Jurkat, Clone E6-1 (cell line): ENCODE measurements at regions not wholly inside any gene's neighbourhood (a gene's known extent, or its start where the extent isn't known, plus 50 kb on each side); places are given as distances from the start of the nearest gene placed in this dataset.
A peak's percentile ranks its signal among the peaks of the same experiment; 100 is the strongest.
"Not testable (repeated sequence)": the region's sequence is repeated elsewhere in the genome, so short reads cannot be mapped to it uniquely, and the experiment has no call there.

Experiments
- DNase-seq: peaks from one replicate; pipeline ENCODE4 v3.0.0-alpha.2; 2011; ENCODE audit warnings: low read depth, low spot score
- H3K4me3 ChIP-seq: 2 replicates; pipeline ENCODE4 v1.5.1; 2011; ENCODE audit warnings: mild to moderate bottlenecking, low read length, control low read depth, moderate library complexity

DNA sequence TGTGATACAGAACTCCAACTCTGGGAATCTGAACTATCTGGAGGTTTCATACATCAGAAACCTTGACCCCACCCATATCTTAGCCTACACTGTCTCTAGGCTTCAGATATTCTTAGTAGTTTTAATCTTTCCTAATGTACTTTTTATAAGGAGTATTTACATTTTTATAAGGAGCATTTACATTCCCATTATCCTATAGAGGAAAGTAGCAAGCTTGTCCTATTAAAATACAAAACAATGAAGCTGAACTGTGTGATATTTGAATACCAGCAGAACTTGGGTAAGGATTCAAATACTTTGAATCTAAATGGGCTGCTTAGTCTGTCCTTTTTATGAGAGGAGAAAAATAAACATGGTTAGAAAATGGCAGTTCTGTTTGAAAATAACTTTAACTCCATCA, 247.4 kb downstream of the FMR1NB start:
- no peak for DNase-seq
- H3K4me3 ChIP-seq, result no peak overlapping the region

DNA sequence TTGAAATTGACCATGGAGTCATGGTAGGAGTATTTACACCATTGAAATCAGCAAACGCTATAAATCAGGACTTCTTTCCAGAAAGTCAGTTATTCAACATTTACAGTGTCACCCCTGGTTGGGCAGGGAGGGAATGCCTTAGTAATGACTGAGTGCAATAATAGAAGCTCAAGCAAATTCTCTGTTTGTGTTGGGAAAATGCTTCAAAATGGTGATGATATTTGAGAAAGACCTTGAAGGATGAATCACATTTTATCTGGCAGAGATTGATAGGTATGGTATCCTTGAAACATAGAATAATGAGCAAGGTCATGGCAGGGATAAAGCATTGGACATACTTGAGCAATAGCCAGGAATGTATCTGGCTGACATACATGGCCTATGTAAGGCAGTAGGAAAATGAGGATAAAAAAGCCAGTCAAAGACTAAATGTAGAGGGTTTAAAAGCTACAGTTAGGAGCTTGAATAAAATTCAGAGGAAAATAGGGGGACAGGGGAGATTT, 248.7 kb downstream of the FMR1NB start:
- H3K4me3 ChIP-seq, result no peak overlapping the region
- no peak for DNase-seq

DNA sequence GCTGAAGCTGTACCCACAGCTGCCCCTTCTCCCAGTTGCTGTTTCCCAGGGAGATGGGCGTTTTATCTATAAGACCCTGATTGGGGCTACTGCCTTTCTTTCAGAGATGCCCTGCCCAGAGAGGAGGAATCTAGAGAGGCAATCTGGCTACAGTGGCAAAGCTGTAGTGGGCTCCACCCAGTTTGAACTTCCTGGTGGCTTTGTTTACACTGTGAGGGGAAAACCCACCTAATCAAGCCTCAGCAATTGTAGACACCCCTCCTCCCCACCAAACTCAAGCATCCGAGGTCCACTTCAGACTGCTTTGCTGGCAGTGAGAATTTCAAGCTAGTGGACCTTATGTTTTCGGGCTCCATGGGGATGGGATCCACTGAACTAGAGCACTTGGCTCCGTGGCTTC, 240.4 kb upstream of the AFF2 start:
- no peak for DNase-seq
- no peak overlapping the region for H3K4me3 ChIP-seq

DNA sequence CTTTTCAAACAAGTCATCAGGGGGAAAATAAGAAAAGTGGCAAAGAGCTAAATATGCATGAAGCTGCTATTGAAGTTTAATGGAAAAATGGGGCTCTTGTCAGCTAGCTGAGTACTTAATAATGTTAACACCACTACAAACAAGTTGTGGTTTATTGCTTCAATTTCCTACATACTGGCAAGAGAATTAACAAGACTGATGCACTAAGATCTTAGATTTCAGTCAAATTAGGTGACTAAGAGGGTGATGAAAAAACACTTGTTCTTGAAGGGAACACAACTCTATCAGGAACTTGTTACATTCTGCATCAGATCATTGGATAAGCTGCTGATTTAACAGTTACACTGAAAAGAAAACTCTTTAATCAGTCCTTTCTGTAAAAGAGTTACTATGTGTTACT, 234.6 kb upstream of the AFF2 start:
- H3K4me3 ChIP-seq, result no peak overlapping the region
- peak; percentile 31 for DNase-seq

DNA sequence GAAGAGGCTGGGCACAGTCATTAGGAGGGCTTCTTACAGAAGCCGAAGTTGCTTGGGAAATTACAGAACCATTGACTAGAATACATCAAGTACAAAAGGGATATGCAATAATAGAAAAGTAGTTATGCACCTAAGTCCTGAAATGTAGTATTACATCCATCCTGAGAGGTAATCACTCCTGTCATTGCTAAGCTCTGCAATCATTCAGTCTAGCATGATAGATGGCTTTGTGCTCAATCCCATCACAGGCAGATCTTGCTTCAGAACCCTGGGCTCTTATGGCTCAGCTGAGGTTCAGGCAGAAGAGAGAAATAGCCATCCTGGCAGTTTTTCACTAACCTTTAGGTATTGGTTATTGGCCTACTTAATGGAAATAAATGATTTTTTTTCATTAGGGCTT, 231.7 kb upstream of the AFF2 start:
- H3K4me3 ChIP-seq, result no peak overlapping the region
- no peak for DNase-seq

DNA sequence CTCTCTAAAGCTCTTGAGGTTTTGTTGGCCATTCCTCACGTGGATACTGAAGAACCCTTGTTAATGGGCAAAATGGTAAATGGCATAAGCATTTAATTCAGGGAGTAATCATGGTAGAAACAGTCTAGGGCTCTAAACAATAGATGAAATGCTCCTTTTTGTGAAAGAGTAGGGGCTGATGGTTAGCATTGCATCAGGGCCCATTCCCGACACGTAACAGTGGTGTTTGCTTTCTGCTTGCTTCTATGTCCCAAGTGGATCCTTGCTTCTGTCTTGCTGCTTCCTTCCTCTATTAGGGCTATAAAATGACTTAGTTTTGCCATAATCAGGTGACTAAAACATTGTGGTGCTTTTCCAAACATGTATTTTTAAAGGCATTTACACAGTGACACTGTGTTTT, 230.9 kb upstream of the AFF2 start:
- H3K4me3 ChIP-seq, result no peak overlapping the region
- DNase-seq, result no peak

DNA sequence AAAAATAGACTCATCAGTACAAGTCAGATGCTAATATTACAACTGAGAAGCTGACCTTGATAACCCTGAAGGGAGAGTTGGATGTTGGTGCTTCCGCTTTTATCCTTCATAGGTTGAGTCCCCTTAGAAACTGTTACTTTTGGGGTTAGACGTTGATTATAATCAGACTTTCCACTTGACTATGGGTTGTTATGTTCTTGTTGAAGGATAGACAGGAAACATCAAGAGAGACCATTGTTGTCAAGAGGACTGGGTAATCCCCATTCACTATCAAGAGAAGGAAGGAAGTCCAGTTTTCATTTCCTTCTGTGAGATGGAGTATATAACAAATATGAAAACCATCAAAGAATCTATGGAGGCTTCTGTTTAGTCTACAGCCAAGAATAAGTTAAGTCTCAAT, 229.9 kb upstream of the AFF2 start:
- no peak overlapping the region for H3K4me3 ChIP-seq
- DNase-seq, result no peak

DNA sequence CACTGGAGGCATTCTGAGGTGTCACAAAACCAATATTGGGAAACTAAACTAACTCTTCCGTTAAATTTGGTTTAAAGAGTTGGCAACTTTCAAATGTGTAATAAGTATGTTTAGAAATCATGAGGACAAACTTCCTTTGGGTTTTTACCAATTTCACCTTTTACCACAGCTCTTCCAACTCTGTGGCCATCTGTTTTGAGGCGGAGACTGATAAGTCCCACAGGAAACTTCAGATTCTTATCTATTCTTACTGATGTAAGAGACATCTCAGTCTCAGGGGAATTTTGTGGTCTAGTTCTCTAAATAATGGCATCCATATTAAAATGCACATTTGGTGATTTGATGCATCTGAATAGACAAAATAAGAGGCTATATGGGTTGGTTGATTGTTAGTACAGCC, 229.2 kb upstream of the AFF2 start:
- H3K4me3 ChIP-seq, result no peak overlapping the region
- DNase-seq, result peak; percentile 73

DNA sequence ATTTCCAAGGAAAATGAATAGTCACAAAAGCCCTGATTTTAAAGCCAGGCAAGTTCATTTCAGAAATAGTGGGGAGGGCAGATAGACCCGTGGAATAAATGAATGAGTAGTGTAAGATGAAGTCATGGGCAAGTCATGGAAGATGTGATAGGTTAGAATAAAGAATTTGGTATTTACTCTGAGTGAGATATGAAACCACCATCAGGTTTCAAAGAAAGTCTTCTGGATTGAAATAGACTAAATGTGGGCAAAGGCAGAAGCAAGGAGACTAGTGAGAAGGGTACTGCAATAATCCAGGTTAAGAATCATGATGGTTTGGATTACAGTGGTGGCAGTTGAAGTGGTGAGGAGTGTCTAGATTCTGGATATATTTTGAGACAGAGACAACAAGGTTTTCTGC, 218.5 kb upstream of the AFF2 start:
- no peak for DNase-seq
- no peak overlapping the region for H3K4me3 ChIP-seq

DNA sequence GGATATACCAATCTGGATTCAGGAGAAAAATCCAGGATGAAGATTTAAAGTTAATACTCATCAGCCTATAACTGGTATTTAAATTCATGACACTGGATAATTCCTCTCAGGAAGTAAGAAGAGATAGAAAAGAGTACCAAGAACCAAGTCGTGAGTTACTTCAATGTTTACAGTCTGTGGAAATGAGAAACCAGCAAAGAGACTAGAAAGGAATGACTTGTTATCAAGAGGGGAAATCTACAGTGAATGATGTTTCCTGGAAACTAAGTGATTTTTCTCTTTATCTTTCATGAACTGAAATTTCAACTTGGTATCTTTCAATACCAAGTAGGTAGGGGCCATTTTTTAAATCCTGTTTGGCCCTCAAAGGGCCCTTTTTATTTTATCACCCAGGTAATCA, 217.9 kb upstream of the AFF2 start:
- no peak overlapping the region for H3K4me3 ChIP-seq
- peak; percentile 26 for DNase-seq

DNA sequence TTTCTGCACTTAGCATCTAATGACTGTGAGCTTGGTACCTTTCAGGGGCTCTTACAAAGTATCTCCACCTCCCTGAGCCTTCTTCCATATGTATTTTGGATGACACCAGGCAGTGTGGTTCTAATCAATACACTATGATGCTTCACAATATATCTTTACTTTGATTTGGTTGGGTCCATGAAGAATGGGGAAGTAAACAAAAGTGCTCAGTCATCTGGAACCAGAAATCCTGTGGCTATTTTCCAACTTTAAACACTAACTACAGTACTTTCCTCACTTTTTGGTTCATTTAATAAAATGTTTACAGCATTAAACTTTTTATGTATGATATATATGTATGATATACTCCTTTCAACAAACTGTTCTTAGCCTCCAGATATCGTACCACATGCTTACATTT, 216.4 kb upstream of the AFF2 start:
- no peak overlapping the region for H3K4me3 ChIP-seq
- no peak for DNase-seq

DNA sequence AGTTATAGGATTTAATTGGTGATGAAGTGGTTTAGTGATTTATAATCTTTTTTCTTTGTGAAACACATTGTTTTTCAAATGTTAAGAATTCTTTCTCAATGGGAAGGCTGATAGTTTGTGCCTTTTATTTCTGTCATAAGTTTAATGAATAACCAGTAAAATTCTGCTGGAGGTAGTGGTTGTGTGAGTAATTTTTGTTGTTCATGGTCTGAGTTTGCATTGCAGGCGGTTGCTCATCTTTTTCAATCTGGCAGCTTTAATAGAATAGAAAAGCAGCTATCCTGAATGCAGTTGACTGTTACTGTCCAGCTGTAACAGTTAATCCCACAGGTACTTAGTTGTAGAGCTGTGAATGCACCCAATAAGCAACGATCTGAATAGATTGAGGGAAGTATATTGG, 215.6 kb upstream of the AFF2 start:
- no peak overlapping the region for H3K4me3 ChIP-seq
- DNase-seq, result no peak

DNA sequence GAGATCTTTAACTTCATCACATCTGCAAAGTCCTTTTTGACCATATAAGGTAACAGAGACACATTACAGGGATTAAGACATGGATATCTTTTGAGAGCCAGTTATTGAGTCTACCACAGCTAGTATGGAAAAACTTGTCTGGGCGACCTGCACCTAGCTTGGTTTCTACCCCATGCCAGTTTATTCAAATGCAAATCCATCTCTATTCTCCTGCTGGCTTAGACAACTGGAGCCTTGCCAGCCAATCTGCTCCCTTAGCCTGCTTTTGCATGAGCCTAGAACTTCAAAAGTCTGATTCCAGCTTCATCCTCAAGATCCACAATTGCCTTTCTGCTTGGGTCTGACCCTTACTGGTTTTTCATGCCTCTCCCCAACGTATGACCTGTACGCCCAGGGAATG, 212.0 kb upstream of the AFF2 start:
- no peak for DNase-seq
- H3K4me3 ChIP-seq, result no peak overlapping the region

DNA sequence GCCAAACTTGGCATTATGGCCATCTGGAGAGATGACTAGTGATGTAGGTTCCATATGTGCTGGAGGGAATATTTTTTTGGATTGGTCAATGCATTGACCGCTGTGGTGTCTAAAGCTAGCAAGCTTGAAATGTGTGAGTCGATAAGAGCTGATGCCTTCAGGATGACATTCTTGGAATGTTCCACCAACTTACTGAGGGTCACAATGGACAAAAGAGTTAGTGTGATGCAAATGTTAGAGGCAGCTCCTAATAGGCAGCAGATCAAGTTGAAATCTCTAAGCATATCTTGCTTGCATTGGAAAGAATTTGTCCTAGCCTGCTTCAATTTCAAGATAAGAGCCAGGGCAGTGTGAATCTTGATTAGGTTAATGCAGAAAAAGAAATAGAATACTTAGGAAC, 210.4 kb upstream of the AFF2 start:
- DNase-seq, result no peak
- H3K4me3 ChIP-seq, result no peak overlapping the region

DNA sequence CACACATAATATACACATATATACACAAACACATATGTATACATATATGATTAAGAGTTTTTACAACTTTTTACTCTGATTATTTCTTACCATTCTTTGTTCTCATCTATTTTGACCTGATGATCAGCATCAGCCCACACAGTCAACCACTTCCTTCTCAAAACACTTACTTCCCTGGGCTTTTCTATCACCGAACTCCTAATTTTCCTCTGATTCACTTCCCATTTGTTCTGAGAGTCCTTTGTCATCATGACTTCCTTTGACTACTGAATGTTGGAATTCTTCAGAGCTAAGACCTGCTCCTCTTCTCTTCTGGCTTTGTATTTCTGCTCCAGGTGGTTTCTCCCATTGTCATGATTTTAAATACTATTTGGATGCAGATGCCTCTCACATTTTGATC, 209.5 kb upstream of the AFF2 start:
- H3K4me3 ChIP-seq, result no peak overlapping the region
- DNase-seq, result no peak

DNA sequence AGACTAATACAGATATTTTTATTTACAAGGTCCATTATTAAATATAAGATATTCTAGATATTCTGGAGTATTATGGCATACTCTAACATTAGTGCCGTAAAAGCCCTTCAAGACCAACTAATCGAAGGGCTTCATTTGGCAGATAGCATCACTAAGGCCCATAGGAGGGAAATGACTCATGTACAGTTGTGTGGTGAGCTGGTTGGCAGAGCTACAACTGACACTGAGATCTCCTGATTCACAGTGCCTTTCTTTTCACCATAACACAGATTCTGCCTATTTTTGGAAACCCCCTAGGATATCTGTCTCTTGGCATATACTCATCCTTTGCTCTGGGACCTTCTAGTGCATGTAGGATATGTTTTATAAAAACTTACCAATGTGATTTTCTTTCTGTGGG, 201.7 kb upstream of the AFF2 start:
- no peak for DNase-seq

DNA sequence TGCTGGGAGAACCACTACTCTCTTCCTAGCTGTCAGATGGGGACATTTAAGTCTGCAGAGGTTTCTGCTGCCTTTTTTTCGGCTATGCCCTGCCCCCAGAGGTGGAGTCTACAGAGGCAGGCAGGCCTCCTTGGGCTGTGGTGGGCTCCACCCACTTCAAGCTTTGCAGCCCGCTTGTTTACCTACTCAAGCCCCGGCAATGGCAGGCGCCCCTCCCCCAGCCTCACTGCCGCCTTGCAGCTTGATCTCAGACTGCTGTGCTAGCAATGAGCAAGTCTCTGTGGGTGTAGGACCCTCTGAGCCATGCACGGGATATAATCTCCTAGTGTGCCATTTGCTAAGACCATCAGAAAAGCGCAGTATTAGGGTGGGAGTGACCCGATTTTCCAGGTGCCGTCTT, 195.2 kb upstream of the AFF2 start:
- DNase-seq, result not testable (repeated sequence)

More for the DNA sequence above, 201.7 kb upstream of the AFF2 start:
- no peak overlapping the region for H3K4me3 ChIP-seq

DNA sequence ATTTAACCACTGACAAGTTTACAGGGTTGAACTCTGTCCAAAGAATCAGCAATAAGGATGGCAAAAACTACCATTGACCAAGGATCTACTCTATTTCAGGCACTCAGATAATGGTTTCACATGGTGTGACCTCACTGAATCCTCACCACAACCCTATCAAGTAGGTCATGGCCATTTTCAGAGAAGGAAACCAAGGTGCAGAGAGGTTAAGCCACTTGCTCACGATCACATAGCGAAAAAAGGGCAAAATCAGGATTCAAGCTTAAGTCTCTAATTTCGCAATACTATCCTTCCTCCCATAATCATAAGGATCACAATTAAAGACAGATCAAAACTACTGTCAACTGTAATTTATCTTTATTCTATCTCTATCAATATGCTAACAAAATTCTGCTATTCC, 191.0 kb upstream of the AFF2 start:
- DNase-seq, result no peak

More for the DNA sequence above, 195.2 kb upstream of the AFF2 start:
- not testable (repeated sequence) for H3K4me3 ChIP-seq

DNA sequence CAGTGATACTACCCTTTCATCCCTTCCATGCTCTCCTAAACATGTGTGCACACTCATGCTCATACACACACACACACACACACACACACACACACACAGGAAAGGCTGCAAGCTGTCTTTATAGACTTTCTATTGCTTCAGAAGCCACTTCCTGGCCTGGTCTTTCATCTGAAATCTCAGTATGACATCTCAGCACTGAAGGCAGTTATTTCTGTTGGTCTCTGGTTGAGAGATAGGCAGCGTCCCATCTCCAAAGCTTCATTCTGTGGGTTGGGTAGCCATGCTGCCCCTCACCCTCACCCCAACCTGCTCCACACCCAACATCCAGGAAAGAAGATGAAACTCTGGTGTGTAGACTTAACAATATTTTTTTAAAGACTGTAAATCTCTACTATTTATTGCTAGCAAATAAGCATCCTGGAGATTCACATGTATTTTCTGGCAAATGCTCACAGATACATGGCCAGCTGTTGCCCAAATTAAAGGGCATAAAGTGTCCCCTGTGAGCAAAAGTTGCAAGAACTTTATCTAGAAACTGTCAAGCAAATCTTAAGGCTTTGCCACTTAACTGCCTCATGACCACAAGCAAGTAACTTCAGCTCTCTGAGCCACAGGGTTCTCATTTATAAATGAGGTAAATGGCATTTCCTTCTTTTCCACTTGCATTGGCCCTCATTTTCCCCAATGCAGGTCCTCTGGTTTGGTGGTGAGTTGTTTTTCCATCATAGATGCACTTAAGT, 189.8 kb upstream of the AFF2 start:
- peak; percentile 97 for DNase-seq
- peak overlapping the region; percentile 3 for H3K4me3 ChIP-seq

More for the DNA sequence above, 191.0 kb upstream of the AFF2 start:
- H3K4me3 ChIP-seq, result no peak overlapping the region

DNA sequence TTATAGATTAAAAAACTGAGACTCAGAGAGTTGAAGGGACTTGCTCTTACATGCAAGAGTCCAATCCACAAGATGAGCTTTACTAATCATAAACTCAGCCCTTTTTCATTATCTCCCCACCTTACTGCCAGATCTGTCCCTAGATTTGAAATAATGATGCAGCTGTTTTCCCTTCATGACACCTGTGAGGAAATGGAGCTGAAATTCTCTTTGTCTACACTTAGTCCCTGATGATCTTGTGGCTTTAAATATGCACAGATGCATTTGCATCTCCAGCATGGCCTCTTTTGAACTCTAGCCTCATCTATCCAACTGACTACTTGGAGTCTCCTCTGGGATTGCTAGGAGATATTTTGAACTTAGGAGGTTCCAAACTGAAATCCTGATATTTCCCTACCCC, 188.9 kb upstream of the AFF2 start:
- DNase-seq, result peak; percentile 83
- no peak overlapping the region for H3K4me3 ChIP-seq

DNA sequence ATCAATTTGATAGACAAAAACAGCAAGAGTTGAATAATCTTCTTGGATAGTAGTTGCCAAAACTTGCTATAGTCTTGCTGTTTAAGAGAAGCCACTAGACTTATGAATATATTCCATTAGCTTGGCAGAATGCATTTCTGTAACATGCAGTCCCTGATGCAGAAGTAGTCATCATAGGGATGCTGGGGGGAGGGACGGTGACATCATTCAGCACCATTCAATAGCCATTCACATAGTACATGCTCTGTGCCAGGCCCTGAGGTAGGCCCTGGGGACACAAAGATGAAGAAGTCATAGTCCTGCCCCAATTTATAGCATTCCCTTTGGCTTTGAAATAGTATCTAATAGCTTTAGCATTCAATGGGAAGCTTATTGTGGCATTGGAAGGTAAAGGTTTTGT, 185.5 kb upstream of the AFF2 start:
- no peak for DNase-seq
- no peak overlapping the region for H3K4me3 ChIP-seq
